NCI-H748 (cell line): ENCODE measurements at regions not wholly inside any gene's neighbourhood (a gene's known extent, or its start where the extent isn't known, plus 50 kb on each side); places are given as distances from the start of the nearest gene placed in this dataset.

ENCODE experiments used
- DNase-seq: peaks from one replicate; lab custom pipeline; 2025; ENCODE audit not compliant: unreplicated experiment; lab: John Stamatoyannopoulos, UW

- DNase-seq = no peak
Observed at GRCh38 chr1:215508311-215508710, 58.8 kb upstream of the KCTD3 start.
